ENCODE measurements at regions not wholly inside any gene's neighbourhood (a gene's known extent, or its start where the extent isn't known, plus 50 kb on each side); places are given as distances from the start of the nearest gene placed in this dataset.
"Not testable (repeated sequence)": the region's sequence is repeated elsewhere in the genome, so short reads cannot be mapped to it uniquely, and the experiment has no call there.

DNA sequence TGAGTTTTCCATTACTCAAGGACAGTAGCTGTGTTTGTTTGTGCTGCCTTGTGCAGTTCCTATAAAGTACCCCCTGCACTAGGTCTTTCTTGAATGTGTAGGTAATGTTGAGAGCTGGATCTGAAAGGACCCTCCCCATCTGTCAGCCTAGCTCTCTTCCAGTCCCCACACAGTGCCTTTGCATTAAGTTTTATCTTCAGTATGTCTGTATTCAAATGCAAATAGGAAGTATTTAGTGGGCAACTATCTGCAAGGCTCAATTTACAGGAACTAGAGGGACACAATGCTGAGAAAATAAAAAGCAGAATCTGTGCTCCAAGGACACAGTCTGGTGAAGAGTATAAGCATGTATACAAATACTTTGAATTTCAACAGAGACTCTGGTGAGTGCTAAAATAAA, 558.5 kb downstream of the RFC3 start:
- no peak for DNase-seq

DNA sequence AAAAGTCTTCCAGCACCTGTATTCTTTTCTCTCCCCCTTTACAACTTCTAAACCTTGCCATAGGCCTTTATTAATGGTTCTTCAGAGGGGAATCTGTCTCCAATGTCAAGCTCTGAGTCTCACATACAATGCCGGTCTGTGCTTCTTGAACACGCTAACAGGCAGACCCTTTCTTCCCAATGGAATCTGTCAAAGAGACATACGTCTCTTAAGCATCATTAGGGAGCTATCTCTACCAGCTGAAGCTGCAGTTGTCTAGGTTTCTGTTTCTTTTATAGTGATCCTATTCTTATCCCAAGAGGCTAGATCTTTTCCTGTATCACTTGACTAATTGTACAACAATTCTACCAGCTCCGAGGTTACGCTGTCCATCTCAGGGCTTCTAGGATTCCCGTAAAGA, 560.8 kb upstream of the NBEA start:
- no peak for DNase-seq

DNA sequence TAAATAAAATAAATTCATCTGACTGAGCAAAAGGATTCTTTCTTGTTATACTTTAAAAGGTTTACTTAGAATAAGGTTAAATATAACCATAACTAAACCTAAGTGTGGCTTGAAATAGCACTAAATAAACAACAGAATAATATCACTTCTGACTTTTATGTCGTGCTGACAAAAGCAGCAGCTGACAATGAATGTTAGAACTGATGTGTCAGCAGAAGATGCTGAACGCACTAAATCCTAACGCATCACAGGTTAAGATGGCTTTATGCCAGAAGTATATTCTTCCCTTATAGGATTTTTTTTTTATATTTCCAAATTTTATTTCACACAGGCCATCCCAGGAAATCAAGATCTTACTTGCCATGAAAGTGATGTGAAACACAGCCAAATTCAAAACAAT, 558.3 kb upstream of the NBEA start:
- no peak for DNase-seq

DNA sequence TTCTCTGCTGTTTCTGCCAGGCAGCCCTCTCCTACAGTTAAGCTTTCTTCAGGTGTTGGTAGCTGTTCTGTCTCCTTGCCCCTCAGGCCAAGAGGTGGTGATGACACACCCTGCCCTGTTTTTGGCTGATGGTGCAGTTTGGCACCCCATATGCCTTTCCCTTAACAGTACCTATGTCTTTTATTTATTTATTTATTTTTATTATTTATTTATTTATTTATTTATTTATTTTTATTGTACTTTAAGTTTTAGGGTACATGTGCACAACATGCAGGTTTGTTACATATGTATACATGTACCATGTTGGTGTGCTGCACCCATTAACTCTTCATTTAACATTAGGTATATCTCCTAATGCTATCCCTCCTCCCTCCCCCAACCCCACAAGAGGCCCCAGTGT, 555.8 kb upstream of the NBEA start:
- DNase-seq: not testable (repeated sequence)

DNA sequence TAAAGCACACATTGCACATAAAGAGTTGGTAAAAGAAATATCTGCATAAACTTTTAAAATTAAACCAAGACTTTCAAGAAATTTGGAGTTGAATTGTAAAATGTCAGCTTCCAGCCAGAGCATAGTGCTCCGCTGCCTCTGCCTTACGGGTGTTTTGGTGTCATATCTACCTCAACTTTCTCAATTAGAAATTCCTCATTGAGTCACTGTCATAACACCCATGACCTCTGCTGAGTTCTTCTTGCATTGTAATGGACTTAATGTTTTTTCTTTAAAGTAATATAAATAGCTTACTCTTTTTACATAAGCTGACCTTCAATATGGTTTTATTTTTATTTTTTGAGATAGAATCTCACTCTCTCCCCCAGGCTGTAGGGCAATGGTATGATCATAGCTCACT, 551.0 kb upstream of the NBEA start:
- DNase-seq: no peak

DNA sequence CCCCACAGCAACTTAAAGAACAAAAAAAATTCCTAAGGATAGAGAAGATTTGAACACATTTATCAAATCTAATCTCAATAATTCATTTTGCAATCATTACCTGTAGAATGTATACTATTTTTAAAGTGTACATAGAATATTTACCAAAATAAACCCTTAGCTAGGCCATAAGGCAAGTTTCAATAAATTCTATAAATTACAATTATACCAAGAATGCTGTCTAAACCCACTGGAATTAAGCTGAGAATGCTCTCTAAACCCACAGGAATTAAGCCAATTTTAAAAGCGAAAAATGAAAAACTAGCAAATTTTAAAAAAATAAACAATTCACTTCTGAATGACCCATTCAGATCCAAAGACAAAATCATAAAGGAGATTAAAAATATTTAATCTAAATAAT, 540.4 kb upstream of the NBEA start:
- DNase-seq: no peak

DNA sequence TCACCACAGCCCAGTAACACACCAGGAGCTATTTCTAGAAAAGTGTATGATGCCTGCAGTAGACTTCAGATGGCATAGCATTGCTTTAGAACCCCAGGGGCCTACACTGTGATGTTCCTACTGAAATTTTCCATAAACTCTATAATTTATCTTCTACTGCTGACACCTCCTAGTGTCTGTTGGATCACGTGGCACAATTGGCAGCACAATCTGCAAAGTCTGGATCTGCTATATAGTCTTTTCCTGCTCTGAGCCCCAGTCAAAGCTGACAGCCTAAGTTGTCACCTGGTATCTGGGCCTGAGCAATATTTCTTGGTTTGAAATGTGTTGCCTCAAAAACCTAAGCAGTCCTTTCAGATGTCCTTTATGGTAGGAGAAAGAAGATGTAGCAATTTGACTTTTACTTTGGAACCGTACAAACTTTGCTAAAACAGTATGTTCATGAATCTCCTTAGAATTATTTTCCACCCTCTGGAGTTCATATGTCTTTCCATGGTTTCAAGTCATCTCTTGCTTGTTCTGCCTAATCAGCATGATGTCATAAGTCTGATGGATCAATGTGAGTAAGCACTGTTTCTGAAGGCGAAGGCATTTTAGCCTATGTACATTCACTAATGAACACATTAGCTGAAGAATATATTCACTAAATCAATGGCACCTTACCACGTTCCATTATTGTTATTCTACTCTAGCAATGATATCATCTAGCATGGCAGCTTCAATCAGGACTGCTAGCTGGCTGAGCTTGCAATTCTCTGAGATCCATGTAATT, 536.5 kb upstream of the NBEA start:
- DNase-seq: no peak

DNA sequence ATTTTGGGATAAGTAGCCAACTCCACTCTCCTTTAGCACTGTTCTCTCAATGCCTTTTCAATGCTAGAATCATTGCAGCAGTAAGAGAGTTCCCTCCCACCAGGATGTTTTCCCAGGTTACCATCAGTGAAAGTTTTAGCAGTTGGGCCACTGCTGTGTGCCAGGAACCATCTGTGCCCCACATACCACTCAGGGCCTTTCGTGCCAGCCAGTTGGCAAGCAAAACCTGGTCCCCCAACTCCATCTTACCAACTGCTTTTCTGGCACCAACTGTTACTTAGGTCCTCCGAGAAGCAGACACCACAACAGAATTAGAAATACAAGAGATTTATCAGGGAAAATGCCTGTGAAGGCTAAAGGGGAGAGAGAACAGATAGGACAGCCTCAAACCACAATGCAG, 533.4 kb upstream of the NBEA start:
- DNase-seq: no peak

DNA sequence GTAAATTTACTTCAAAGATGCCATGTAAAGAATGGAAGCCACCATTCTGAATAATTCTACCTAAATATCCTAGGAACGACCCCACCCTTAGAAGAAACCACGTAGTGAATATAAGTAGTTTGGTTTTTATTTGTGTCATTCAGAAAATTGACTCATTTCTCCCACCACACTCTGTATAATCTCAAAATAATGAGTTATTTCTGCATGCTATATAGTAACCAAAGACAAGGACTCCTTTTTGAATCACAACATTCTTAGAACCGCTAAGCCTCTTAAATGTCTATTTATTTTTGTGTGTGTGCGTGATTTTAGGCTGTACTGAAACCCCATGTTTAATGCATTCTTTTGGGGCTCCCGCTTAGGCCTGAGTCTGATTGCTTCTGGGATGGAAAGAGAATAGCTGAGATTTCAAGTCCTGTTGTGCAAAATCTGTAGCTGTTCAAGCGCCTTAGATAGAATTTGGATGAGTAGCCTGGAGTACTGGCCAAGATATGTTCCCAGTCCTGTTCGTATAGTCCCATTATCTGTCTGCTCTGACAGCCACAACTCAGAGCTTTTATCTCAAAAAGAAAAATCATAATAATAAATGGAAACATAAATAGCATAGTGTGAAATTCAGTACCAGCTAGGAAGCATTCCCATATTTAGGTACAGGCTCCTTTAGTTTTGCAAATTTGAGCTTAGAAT, 532.4 kb upstream of the NBEA start:
- no peak for DNase-seq

DNA sequence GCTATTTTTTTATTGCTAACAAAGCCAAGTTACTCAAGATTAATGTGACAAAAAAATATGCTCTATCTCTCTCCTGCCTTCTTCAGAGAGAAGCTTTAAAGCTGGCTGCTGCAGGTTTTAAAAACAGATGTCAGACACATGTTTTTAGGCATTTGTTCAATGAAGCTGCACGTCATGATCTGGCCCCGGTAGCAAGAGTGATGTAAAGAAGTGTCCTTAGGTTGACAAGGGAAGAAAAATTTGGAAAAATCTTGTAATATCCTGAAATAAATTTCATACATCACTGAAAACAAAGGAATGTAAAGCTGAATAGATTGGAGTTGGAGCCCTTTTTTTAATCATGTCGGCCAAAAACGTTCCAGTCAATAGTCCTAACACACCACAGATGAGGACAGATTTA, 531.4 kb upstream of the NBEA start:
- DNase-seq: no peak

DNA sequence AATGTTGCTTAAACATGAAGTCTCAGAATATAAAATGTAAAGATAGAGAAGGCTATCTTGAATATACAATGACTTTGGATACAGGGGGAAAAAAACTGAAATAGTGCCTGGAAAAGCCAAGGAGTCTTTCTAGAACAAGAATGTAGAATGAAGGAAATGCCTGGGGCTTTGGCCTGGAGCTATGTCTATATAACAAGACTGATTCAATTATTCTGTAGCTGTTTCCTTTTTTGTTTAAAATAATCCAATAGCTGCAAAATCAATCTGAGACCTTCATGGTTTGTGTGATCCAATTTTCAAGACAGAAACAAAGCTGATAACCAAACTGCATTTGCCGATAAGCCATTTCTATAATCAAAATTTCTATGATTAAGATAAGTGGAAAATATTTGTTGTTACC, 530.9 kb upstream of the NBEA start:
- no peak for DNase-seq

DNA sequence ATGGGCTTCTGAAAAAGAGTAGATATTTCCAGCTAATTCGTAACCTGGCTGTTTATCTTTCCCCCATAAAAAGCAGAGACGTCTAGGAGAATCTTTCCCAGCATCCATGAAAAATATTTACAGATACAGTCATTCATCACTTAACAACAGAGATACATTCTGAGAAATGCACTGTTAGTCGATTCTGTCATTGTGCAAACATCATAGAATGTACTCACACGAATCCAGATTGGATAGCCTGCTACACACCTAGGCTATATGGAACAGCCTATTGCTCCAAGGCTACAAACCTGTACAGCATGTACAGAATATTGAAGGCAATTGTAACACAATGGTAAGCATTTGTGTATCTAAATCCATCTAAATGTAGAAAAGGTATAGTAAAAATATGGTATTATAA, 530.2 kb upstream of the NBEA start:
- DNase-seq: no peak

DNA sequence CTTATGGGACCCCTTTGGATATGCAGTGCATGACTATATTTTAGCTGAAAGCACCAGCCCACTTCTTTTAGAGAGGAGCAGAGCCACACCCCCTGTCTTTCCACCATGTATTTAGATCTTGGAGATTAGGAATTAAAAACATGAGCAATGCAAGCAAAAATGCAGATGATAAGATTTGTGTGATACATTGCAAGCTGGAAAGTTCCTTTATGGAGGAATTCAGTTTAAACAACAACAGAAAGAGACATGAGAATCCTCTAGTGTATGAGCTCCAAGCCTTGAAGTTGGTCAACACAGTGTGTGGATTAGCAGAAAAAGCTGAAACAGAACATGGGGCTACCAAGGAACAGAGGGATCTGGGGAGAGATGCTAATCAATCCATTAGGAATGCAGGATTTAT, 529.8 kb upstream of the NBEA start:
- no peak for DNase-seq

DNA sequence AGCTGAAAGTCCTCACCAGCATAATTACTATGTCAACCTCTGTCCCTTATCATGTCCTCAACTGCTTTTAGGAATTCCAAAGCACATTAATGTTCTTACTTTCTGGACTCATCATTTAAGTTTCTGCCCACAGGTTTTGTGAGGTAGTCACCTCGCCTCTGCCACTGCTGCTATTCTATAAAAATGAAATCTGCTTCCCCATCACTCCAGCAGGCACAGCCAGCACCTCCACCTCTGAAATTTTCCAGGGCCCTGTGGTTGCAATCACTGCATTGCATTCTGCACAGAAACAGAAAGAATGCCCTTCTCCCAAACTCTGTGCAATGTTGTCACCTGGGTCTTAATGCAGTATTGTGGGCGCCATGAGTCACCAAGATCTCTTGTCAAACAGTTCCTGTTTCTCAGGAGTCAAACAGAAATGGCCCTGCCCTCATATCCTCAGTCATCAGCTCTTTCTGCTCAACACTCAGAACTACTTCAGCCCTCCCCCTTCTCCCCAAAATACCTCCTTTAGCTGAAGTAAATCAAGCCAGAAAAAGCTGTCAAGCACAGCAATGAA, 529.2 kb upstream of the NBEA start:
- DNase-seq: no peak

DNA sequence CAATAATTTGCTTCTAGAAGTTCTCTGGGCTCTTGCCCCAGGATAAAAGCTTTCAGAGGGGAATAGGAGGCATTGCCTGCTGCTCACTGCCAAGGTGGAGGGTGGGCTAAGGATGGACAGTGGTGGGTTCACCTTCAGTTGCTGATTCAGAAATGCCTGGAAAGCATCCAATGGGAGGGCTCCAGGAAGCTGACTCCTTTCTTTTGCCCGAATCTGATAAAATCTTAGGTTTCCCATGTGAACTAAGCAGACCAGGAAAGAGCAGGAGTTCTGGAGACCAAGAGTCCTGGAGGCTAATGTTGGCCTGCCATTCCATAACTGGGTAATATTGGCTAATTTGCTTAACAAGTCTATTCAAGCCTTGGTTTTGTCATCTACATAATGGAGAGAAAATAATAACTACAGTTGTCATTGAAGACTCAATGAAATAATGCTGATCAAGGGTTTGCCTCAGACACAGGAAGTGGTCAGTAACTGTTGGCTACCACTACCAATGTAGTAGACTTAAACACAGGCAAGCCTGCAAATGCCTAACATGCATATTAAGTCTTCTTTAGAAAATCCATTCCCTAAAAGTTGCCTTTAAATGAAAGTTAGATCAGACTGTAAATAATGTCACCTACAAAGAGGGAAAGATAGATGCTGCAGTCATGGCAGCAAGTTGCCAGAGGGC, 528.4 kb upstream of the NBEA start:
- DNase-seq: no peak

DNA sequence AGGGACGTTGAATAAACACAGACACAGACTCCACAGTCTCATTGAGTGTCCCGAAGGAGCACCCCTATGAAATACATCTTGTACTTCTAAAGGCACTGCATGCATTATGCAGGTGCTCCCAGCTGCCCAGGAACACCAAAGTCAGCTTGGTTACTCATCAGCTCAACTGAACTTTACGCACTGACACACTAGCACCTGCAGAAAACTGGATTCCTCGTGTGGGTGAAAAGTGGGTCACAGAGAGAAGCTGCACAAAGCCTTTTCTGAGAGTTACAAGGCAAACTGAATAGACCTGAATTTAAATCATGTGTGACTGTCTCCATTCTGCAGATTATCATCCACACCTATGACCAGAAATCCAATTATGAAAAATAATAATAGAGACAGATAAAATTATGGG, 527.5 kb upstream of the NBEA start:
- DNase-seq: no peak

DNA sequence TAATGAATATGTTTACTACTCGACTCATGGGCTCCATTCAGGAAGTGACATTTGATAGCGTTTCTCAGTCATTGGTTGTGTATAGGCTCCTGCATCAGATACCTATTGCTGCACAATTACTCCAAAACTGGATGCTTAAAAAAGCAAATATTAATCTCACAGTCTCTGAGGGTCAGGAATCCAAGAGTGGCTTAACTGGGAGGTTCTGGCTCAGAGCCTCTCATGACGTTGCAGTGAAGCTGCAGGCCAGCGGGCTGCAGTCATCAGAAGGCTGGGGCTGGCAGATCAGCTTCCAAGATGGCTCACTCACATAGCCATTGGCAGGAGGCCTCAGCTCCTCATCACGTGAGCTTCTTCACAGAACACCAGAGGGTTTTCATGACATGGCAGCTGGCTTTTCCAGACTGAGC, 525.1 kb upstream of the NBEA start:
- DNase-seq: no peak

DNA sequence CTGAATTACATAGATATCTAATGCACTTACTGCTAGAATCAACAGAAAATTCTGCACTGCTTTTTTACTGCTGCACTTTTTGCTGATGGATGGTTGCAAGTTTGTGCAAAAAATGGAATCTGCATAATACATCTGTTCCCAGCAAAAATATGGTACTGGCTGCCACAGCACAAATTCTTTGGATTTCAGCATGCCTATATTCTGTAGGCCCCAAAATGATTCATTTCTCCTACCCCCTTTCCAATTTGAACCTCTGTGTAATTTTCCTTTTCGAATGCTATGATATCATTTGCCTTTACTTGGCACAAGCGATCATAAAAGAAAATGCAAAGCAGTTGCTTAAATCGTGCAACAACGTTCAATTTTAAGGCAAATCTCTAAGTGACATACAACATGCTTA, 524.2 kb upstream of the NBEA start:
- DNase-seq: no peak

DNA sequence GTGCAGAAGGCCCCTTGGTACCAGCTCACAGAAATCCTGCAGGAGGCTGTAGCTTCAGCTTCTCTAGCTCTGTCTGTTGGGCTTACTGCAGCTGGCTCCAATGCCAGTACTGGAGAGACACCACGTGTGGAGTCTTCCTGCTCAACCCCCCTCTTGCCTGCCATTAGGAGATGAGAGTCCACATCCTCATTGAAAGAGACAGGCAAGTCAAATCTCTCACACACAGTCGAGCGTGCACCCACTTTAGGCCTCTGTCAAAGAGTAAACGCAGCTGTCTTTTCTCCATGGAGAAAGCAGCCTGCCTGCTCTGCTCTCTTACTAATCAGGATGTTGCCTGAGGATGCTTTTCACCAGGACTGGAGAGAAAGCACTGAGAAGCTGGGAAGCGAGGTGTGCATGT, 523.0 kb upstream of the NBEA start:
- DNase-seq: no peak

DNA sequence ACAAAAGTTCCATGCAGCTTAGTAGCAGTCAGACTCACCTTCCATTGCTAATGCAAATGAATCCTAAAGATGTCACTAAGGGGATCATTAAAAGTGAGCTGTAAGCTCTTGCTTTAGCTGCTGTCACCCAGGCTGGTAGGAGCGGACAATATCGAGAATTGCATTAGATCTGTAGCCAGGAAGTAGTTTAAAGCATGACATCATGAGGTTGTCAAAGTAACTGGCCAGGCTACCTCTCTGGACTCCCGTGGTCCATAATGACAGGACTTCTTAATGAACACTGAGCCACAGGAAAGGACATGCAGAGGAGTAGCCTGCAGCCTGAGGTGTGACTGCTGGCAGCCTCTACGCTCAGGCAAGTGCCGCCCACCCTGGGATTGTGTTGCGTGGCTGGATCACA, 522.3 kb upstream of the NBEA start:
- DNase-seq: no peak

DNA sequence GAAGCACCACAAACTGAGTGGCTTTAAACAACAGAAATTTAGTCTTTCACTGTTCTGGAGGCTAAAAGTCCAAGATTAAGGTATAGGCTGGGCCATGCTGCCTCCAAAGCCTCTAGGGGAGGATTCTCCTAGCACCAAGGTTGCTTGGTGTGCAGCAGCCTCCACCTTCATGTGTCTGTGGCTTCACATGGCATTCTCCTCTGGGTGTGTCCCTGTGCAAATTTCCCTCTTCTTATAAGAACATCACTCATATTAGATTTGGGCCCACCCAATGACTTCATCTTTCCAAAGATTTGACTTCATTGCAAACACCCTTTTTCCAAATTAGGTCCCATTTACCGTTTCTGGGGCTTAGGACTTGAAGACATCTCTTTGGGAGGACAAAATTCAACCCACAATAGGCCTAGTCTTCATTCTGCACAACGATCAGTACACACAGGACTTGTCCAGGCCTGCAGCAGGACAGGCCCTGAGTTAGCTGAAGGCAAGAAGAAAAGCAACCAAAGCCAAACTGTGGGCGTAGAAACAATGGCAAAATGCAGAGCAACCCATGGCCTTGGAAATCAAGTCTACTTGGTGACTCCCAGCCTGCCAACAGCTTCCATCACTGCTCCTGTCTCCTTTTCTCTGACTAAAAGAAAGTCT, 521.2 kb upstream of the NBEA start:
- DNase-seq: no peak

DNA sequence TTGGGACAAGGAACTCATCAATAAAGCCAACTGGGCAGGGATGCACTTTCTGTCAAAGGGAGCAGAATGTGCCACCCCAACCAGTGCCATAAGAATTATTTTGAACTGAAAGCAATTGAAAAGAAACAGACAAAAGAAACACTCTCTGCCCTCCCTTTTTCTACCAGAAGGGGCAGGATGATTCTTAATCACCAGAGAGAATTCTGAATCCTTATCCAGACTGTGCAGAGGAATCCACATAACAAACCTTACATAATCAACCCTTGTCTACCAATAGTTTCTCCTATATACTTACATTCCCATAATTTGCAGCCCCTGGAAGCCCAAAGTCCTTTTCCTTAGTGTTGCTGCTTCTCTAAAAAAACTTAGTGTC, 520.7 kb upstream of the NBEA start:
- no peak for DNase-seq

DNA sequence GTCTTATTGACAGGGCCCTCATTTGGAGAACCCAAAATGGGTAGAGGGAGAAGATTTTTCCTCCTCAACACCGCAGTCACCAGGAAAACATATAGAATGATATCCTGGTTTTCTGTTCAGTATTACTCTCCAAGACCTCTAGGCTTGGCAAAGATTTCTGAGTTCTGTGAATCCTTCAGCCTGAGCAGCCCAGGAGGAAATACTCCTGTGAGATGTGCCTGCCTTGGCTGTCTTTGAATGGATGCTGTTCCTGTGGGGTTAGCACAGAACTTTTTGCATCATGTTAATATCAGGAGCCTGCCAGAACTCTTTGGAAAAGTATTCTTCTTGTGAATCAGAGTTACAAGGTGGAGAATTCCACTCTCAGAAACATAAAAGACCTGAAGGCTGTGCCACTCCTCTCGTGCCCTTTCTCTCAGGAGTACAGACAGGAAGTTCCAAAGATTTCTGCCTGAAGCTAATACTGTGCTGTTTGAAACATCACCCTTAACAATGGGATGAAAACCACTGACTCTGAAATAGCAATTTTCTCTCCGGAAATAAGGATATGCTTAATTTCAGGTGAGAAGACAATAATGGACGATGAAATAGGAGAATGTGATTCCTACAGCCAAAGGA, 520.1 kb upstream of the NBEA start:
- DNase-seq: no peak
